HG03558 (cell line): ENCODE measurements at regions not wholly inside any gene's neighbourhood (a gene's known extent, or its start where the extent isn't known, plus 50 kb on each side); places are given as distances from the start of the nearest gene placed in this dataset.

Experiments
- ATAC-seq: cut with Tn5 transposase; IDR thresholded peaks from one replicate; pipeline ENCODE4 v1.9.1; 2021; ENCODE audit warnings: moderate number of reproducible peaks; ENCODE audit not compliant: unreplicated experiment; ENCODE audit errors: extremely low read depth

DNA sequence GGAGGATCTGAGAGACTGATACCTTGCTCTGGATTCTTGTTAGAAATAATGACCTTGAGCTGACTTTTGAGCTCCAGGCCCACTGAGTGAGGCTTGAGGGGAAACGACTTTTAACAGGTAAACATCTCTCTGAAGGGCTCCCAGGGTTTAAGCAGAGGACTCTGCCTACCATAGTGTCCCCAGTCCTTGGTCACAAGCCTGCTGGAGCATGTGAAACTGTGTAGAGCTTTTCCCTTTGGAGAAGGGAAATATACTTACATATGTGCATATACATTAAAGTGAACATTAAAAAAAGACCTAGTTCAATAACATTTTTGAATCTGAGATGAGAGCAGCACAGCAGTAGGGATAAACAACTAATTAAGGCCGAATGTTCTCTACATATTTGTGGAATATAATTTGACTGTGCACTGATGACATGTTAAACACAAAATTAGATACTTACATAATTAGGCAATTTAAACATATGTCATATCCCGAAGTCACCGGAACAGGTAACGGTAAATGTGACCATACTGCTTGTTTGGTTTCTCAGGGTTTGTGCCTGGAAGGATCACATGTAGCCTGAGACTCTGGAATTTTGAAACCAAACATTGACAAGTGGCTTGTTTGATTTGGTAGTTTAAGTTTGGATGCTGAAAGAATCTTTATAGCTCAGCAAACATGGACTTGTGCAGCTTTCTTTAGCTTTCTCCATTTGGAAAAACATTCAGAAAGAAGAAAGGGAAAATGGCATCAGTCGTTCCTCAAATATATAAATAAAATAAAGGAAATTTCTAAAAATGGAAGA lies 266.1 kb upstream of the C2CD4B start:
- ATAC-seq = no peak

DNA sequence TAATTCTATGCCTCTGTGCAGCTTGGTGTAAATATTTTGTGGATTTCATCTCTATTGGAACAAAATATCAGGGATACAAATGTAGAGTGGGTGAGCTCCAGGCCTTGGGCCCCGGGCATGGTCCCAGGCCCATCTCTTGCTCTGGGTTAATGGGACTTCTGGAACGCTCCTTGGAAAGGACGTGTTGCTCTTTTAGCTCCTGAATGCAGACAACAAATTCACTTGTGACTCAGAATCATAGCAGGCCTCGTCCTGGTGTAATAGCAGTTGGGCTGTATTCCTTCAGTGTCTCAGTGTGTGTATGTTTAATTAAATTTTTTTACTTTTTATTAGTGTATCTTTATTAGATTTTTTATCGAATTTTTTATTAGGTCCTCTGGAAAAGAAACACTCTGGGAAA lies 266.7 kb upstream of the C2CD4B start:
- no peak for ATAC-seq

DNA sequence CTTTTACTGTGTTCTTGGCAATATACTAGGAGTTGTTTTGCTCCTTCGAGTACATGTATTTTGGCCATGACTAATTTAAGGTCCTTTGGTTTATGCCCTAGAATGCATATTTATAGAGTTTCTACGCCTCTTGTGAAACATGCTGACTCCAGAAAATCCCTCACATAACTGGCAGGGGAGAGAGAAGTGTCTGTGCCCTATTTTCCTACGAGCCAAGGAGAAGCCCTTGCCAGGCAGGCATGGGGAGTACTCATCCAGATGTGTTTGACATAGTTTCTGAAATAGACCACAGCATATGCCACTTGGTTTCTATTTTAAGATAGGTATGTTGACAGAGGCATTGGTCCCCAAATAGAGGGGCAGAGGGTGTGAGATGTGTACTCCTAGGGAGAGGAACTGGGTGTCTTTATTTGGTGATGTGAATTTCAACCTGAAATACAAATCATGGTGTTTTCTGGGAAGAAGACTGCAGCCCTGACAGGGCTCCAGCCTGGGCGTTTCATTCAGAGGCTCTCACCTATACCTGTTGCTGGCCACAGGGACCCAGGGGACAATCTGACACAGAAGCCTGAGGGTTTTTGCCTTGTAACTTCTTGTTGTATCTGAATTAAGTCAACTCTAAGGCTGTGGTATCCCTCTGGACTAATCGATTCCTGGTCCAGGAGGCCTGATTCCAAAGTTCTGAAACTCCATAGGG lies 267.8 kb upstream of the C2CD4B start:
- ATAC-seq = no peak

DNA sequence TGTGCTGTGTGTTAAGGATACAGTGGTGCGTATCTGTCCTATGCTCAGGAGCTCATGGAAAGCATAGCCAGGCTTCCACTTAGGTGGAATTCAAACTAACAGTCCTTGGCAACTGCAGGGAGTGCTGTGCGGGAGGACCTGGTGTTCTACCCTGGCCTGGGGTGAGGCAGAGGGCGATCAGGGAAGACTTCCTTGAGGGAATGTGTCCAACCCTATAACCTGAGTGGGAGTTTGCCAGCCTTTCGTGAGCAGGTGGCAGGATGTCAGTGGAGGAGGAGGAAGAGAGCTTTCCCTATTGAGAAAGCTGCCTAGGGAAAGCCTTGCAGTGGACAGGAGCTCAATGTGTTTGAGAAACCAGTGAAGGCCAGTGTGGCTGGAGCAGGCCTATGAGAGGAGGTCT lies 271.1 kb upstream of the C2CD4B start:
- no peak for ATAC-seq

DNA sequence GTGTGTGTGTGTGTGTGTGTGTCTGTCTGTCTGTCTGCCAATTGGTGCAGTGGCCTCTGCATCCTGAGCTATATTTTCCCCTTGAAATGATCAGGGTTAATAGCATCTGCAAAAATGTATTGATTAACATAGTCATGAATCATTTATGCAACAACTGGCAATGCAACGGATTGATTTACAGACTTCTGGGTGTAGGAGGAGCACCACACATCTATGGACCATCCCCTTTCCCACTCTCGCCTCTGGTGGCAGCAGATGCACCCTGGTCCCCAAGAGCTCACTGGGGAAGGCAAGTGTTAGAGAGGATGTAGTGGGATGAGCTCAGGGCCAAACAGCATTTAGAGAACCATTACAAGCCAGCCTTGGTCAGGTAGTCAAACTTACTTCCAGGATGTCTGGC lies 272.7 kb upstream of the C2CD4B start:
- ATAC-seq = no peak

DNA sequence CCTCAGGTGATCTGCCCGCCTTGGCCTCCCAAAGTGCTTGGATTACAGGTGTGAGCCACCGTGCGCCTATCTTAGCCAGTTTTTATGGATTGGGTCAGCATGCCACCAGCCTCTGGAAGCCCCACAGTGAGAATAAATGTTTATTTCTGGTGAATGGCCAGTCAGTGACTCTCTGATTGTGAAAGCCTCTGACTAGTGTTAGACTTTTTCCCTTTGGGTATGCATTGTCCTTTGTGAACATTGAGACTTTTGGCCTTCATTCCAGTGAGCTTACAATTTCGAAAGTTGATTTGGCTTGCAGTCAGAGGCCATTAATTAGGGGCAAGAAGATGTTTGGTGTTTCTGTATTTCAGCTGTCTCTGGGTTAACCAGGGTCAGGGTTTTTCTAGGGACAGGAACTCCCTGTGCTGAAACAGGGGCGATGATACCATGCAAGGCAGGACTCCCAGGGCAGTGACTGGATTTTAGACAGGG lies 274.5 kb upstream of the C2CD4B start:
- ATAC-seq = no peak

DNA sequence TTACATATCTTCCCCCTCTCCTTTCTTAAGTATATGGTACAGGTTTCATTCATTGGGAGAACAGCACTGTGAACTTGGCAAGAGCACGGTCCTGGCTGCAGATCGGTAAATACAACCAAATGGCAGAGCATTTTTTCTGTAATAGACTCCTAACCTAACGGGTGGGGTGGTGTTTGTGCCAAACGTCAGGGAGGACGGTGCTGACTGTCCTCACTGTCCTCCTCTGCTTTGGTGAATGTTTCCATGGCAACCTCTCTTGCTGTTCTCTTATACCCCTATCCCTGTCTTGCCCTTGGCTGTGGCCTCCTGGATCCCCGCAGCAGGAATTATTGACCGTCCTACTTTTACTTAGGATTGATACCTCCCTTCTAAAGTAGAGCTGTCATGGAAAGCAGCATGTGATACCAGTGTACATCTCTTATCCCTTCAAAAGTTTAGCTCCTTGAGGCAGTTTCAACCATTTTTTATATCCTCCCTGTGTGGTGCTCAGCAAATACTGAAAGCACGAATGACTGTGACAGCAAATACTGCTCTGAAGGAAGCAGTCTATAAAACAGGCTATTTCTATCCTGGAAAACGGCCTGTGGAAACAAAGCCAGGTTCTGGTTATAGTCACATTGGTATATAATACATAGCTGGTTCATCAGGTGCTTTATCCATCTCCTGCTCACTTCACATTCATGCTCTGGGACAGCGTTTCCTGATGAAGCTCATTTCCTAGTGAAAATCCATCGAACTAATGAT lies 275.4 kb upstream of the C2CD4B start:
- ATAC-seq = no peak

DNA sequence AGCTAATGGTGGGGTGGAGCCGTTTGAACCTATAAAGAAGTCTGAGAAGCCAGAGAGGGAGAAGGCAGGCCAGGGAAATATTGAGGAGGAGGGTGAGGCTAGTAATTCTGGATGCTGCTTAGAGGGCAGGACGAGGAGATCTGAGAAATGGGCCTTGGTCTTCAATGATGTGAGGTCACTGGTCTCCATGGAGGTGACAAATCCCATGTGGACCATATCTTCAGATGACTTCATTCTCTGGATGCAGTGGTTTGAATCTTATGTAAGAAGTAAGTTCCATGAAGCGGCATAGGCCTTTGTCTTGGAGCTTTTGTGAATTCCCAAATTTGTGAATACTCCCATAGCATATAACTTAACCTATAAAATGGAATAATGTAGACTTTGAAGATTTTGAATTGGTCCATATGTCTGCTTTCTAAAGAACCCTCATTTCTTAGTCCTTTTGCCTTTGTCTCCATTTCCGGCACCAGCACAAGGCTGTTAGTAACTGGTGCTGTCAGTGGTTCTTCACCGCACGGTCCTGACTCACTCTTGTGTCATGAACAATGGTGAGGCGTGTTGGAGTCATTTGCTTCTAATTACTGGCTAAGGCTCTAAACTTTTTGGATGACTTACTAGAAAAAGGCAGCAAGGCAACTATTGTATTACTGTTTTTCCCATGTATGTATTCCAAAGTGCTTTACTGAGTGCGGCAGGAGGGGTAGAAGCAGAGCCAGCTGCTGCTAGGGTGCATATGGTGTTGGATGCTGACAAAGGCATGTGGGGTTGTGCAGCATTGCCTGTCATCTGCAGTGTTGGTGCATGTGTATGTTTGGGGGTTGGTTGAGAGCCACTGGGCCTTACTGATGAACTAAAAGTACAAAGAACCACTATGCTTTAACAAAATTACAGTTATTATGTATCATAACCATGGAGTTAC lies 279.3 kb upstream of the C2CD4B start:
- ATAC-seq = no peak

DNA sequence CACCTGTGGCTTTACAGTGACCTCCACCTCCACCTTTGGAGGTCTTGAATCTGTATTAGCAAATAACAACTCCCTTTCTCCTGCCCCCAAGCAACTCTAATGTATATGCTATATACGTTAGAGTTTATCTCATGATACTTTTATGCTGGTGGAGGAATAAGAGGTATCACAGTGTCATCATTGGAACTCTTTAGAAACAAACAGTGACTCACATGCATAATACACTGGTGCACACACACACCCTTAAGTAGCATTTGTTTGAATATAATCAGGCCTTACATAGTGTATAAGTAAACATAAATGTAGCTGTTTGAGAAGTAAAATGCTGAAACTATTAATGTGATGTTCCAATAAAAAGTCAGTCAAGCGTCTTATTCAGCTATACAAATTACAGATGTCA lies 280.2 kb upstream of the C2CD4B start:
- no peak for ATAC-seq

DNA sequence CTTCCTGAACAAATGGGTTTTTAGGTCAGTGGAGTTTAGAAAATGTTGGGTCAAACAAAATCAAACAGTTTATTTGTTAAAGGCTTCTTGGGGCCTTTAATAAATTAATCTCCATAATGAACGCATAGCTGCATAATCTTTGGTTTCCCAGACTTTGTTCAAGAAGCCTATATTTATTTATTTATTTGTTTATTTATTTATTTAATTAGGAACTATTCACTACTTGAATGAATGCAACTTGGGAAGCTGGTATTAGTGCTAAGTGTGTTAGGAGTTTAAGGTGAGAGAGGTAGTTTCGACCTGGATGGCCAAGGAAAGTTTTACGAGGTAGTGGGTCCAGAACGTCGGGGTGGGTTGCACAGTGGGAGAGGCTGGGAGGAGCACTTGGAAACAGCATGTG lies 281.9 kb upstream of the C2CD4B start:
- ATAC-seq = no peak

DNA sequence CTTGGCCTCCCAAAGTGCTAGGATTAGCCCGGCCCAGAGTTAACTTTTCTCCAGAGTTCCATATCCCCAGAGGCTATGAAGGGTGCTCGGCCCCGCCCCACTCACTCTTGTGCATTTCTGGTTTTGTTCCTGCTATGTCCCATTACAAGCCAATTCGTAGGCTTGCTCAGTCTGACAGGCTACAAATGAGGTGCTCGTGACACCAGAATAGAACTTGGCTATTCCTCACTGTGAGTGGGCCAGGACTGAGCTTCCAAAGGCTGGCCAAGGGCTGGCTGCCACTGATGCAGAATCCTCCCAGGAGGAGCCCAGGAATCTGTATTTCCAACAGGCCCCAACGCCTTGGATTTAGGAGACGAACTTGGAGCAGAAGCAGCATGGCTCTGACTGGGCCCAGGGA lies 282.7 kb upstream of the C2CD4B start:
- no peak for ATAC-seq

DNA sequence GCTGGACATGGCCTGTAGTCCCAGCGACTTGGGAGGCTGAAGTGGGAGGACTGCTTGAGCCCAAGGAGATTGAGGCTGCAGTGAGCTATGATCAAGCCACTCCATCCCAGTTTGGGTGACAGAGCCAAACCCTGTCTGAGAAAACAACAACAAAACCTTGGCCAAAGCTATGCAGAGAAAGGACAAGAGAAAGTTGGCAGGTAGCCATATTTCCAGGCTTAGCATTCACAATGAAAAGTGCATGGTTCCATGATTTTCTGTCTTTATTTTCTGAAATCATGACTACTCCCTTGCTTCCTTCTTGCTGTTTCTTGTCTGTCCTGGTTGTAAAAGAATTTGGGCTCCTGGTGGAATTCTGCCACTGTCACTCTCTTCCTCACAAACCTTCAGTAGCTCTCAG lies 284.6 kb upstream of the C2CD4B start:
- no peak for ATAC-seq

DNA sequence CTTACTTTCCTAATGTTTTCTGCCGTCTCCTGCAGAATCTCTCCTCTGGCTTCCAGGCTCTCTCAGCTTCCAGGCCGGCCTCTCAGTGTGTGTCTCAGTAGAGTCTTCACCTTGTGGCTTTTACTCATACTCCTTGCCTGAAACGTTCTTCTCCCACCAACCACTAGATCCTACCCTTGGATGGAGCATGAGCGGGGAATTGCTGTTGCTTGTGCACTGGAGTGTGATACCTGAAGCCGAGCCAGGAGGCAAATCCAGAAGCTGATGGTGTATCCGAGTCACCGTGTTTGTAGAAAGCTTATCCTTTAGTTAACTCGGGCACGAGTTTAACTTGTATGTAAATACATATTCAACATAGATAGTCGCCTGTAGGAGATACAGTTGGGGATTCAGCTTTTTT lies 285.0 kb upstream of the C2CD4B start:
- no peak for ATAC-seq

DNA sequence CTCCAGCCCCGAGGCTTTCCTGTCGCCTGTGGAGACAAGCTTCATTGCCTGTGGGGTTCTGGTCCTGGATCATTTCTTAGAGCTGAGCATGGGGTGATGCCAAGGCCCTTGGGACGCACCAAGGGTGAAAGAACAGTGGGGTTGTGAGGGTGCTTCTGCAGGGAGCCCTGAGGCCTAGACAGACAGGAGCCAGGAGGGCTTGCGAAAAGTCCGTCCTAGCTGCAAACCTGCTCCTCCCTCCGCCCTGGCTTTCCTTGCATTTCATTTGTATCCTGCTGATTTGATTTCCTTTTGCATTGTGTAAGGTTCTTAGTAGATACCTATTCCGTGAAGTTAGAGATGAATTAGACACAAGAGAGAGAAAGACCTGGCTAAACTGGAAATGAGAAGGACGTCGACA lies 286.9 kb upstream of the C2CD4B start:
- ATAC-seq = no peak

DNA sequence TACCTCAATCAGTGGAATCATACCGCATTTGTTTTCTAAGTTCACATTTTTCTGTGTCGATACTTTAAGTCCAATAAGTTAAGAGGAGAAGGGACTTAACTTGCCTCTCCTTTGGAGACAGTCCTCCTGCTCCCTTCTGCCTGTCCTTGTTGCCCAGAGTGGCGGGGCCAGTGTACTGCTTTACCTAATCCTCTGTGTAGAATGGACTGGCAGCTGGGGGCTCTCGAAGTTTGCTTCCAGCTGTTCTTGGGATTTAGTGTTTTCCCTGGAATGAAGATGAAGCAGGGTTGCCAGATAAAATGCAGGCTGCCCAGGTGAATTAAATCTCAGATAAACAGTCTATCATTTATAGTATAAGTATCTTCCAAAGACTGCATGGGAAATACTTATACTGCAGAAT lies 287.6 kb upstream of the C2CD4B start:
- no peak for ATAC-seq

DNA sequence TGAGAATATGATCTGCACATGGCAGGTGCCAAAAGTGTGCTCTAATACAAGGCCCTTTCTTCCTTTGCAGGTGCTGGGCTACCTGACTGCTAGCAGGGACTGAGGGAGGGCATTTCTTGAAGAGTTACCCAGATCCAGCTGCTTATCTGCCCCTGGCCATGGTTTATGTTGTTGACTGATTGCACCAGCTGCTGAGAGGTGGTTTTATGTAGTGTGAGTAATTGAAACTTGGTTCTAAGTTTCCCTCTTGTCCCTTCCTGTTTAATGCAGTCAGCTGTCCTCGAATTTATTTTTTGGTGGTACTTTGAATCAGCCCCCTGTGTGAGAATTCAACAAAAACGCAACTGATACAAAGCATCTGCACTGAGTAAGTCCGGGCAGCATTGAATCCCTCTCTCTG lies 288.3 kb upstream of the C2CD4B start:
- ATAC-seq = no peak

DNA sequence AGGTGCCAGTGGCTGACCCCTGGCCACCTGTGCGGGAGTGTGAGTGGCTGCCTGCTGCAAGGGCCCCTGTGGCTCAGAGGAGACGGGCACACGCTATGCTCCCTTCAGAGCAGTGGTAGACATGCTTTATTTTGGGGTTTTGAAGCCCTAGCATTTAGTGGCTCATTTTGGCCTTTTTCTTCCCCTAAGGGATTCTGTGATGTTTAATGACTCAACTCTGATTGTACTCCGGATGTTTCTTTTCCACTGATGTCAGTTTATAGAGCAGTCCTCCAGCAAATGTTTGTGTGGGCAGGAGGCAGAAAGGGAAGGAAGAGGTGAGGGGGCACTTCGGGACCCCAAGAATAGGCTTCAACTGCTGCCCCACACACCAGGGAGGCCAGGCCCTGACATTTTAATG lies 288.9 kb upstream of the C2CD4B start:
- ATAC-seq = no peak

DNA sequence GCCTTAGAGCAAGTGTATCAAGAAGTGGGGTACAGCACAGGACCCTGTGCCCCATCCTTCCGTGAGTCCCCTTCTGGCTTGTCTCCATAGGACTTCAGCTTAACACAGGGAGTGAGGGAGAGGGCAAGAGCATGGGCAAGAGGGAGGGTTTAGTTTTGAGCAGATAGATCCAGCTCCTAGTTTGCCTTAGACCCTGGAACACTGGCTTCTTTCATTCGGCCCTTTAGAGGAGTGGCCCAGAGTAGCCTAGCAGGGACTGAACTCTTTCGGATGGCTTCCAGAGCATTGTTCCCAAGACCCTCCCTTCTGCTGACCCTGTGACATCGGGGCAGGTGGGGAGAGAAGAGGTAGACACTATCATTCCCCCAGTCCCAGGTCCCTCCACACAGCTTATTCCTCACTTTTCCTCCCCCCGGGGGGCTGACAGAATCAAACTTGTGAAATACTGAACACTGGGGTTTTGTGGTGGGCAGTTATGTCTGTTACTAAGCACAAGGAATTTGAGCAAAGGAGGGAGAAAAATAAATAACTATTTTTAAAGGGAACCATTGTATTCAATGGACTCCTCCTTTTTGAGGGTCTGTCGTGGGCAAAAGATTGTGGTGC lies 289.6 kb upstream of the C2CD4B start:
- no peak for ATAC-seq

DNA sequence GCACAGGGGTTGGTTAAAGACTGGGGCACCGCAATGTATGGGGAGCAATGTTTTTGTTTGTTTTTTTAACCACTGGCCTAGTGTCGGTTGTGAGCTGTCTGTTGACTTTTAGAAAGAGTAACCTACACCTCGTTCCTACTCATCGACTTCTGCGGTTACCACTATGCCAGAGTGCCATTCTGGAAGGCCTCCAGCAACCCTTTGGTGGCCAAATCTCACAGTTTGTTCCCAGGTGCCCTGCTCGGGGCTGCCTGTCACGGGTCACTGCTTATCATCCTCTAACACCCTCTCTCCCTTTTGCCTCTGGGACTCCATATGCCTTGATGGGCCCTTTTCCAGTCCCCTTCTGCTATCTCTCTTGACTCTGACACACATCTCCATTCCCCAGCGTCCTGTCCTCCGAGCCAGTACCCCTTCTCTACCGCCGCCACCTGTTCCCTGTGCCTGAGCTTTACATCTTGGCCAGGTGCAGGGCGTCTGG lies 290.4 kb upstream of the C2CD4B start:
- ATAC-seq = no peak
